ENCODE measurements at regions not wholly inside any gene's neighbourhood (a gene's known extent, or its start where the extent isn't known, plus 50 kb on each side); places are given as distances from the start of the nearest gene placed in this dataset.

DNA sequence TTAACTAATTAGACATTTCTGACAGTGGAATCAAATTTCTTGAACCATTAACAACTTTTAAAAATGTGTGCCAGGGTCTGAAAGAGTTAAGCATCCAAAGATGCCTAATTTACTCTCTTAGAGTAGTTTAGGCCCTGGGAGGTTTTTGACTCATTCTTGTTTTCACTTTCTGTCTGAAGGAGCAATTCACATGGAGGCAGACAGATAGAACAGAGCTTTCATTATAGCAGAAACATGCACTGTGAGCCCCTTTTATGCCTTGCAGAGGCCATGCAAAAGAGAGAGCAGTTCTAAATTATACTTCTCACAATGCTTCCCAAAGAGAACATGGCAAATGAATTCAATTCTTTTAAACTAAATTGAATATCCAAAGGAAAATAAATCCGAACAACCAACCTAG lies 554.8 kb downstream of the MFSD1 start:
- TF ChIP-seq, protein P1, sequence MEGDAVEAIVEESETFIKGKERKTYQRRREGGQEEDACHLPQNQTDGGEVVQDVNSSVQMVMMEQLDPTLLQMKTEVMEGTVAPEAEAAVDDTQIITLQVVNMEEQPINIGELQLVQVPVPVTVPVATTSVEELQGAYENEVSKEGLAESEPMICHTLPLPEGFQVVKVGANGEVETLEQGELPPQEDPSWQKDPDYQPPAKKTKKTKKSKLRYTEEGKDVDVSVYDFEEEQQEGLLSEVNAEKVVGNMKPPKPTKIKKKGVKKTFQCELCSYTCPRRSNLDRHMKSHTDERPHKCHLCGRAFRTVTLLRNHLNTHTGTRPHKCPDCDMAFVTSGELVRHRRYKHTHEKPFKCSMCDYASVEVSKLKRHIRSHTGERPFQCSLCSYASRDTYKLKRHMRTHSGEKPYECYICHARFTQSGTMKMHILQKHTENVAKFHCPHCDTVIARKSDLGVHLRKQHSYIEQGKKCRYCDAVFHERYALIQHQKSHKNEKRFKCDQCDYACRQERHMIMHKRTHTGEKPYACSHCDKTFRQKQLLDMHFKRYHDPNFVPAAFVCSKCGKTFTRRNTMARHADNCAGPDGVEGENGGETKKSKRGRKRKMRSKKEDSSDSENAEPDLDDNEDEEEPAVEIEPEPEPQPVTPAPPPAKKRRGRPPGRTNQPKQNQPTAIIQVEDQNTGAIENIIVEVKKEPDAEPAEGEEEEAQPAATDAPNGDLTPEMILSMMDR (IDR thresholded peaks at IDR 0.05), result no peak
- no peak for TF ChIP-seq POLR2A (IDR thresholded peaks at IDR 0.05)
